HFFc6 (cell line): ENCODE measurements at regions not wholly inside any gene's neighbourhood (a gene's known extent, or its start where the extent isn't known, plus 50 kb on each side); places are given as distances from the start of the nearest gene placed in this dataset.

ENCODE experiments used
- DNase-seq: peaks from one replicate; pipeline ENCODE4 v3.0.0-alpha.2; 2018
- H3K27ac Mint-ChIP-seq: 2 replicates; pipeline ENCODE4 v1.8.0; 2020; ENCODE audit warnings: mild to moderate bottlenecking, mixed read lengths
- H3K27me3 Mint-ChIP-seq: 2 replicates; pipeline ENCODE4 v1.8.0; 2021; ENCODE audit warnings: mild to moderate bottlenecking, moderate library complexity, mixed read lengths; ENCODE audit not compliant: insufficient read depth
- H3K36me3 Mint-ChIP-seq: 2 replicates; pipeline ENCODE4 v1.8.0; 2021; ENCODE audit warnings: low read depth, mixed read lengths
- H3K4me1 Mint-ChIP-seq: 2 replicates; pipeline ENCODE4 v1.8.0; 2020; ENCODE audit warnings: low read depth, mixed read lengths
- H3K4me3 Mint-ChIP-seq: 2 replicates; pipeline ENCODE4 v1.8.0; 2020; ENCODE audit warnings: mild to moderate bottlenecking, moderate library complexity, mixed read lengths
- H3K9me3 Mint-ChIP-seq: 2 replicates; pipeline ENCODE4 v1.8.0; 2020; ENCODE audit warnings: mild to moderate bottlenecking, mixed read lengths
- CTCF ChIP-seq: fragments of 200-600 bp; sonication (generic); IDR thresholded peaks from 2 replicates; pipeline ENCODE4 v1.5.0; 2021; ENCODE audit warnings: antibody characterized with exemption, mild to moderate bottlenecking

GRCh38 chr11:92681586-92681985 is 287.9 kb upstream of the MTNR1B start:
- no peak for TF ChIP-seq CTCF
- H3K27me3 Mint-ChIP-seq, result no peaks in the 10 kb centered on the region; the same call in 1 of the 2 replicates
- H3K4me3 Mint-ChIP-seq, result no peak overlapping the region
- no peaks in the 10 kb centered on the region for H3K36me3 Mint-ChIP-seq
- no peak overlapping the region for H3K27ac Mint-ChIP-seq
- peaks cover 34% of the 10 kb centered on the region for H3K9me3 Mint-ChIP-seq
- no peak for DNase-seq
- H3K4me1 Mint-ChIP-seq, result no peaks in the 10 kb centered on the region

GRCh38 chr11:92682136-92682535 is 287.3 kb upstream of the MTNR1B start:
- Mint-ChIP-seq H3K27me3 (no peaks in the 10 kb centered on the region; the same call in 1 of the 2 replicates), H3K9me3 (peaks cover 34% of the 10 kb centered on the region), H3K27ac (no peak overlapping the region), H3K4me1 (no peaks in the 10 kb centered on the region), H3K4me3 (no peak overlapping the region), H3K36me3 (no peaks in the 10 kb centered on the region)
- TF ChIP-seq CTCF, result no peak
- DNase-seq, result no peak

GRCh38 chr11:92682952-92683351 is 286.5 kb upstream of the MTNR1B start:
- no peak overlapping the region for H3K27ac Mint-ChIP-seq
- H3K9me3 Mint-ChIP-seq, result peaks cover 34% of the 10 kb centered on the region
- no peak for TF ChIP-seq CTCF
- no peaks in the 10 kb centered on the region; the same call in 1 of the 2 replicates for H3K27me3 Mint-ChIP-seq
- H3K4me1 Mint-ChIP-seq, result no peaks in the 10 kb centered on the region
- no peaks in the 10 kb centered on the region for H3K36me3 Mint-ChIP-seq
- no peak overlapping the region for H3K4me3 Mint-ChIP-seq
- no peak for DNase-seq

GRCh38 chr11:92685049-92685448 is 284.4 kb upstream of the MTNR1B start:
- no peak for DNase-seq
- Mint-ChIP-seq H3K4me1 (no peaks in the 10 kb centered on the region), H3K36me3 (no peaks in the 10 kb centered on the region), H3K27me3 (no peaks in the 10 kb centered on the region; the same call in 1 of the 2 replicates), H3K9me3 (peaks cover 32% of the 10 kb centered on the region), H3K4me3 (no peak overlapping the region), H3K27ac (no peak overlapping the region)
- TF ChIP-seq CTCF, result no peak

GRCh38 chr11:92687724-92688123 is 281.7 kb upstream of the MTNR1B start:
- no peak for TF ChIP-seq CTCF
- no peak for DNase-seq
- Mint-ChIP-seq H3K27ac (no peak overlapping the region), H3K36me3 (no peaks in the 10 kb centered on the region), H3K4me1 (no peaks in the 10 kb centered on the region), H3K27me3 (no peaks in the 10 kb centered on the region; the same call in 1 of the 2 replicates), H3K4me3 (no peak overlapping the region), H3K9me3 (peaks cover 22% of the 10 kb centered on the region)

- DNase-seq, result no peak
- Mint-ChIP-seq H3K27me3 (no peaks in the 10 kb centered on the region), H3K36me3 (no peaks in the 10 kb centered on the region), H3K4me1 (no peaks in the 10 kb centered on the region), H3K27ac (no peak overlapping the region), H3K9me3 (peaks cover 17% of the 10 kb centered on the region), H3K4me3 (no peak overlapping the region)
- no peak for TF ChIP-seq CTCF
Measured at GRCh38 chr11:92688416-92688815, 281.0 kb upstream of the MTNR1B start.
